CD14-positive monocyte (primary cell): ENCODE measurements at regions not wholly inside any gene's neighbourhood (a gene's known extent, or its start where the extent isn't known, plus 50 kb on each side); places are given as distances from the start of the nearest gene placed in this dataset.

ENCODE experiments used
- DNase-seq, 3 donors: peaks; one replicate each; pipeline ENCODE4 v3.0.0-alpha.2; 2011 to 2022
- H2AFZ ChIP-seq: 2 replicates; pipeline ENCODE4 v1.6.0; 2012; ENCODE audit warnings: mild to moderate bottlenecking, low read depth, low read length, inconsistent platforms; ENCODE audit not compliant: insufficient read depth, poor library complexity, severe bottlenecking
- H3K27ac ChIP-seq, 2 donors: 1 replicate in 1 of 2; 2 replicates in 1 of 2; pipeline ENCODE4 v1.5.1; 2012 to 2013; ENCODE audit warnings: low read length in 2 of 2, control low read depth in 1 of 2, inconsistent platforms in 1 of 2, low read depth in 1 of 2, mild to moderate bottlenecking in 1 of 2
- H3K27me3 ChIP-seq, 2 donors: one replicate each; pipeline versions ENCODE4 v1.6.0 to v1.6.1; 2011 to 2013; ENCODE audit warnings: low read length in 2 of 2; ENCODE audit not compliant: control insufficient read depth in 2 of 2, insufficient read depth in 2 of 2
- H3K36me3 ChIP-seq, 2 donors: replicated peaks in 1 of 2; 1 replicate in 1 of 2; 2 replicates in 1 of 2; pipeline versions ENCODE4 v1.5.1 to v1.6.1; 2012 to 2013; ENCODE audit warnings: low read length in 2 of 2, control low read depth in 1 of 2, inconsistent platforms in 1 of 2, mild to moderate bottlenecking in 1 of 2; ENCODE audit not compliant: insufficient read depth in 2 of 2, control insufficient read depth in 1 of 2
- H3K4me1 ChIP-seq, 2 donors: 1 replicate in 1 of 2; 2 replicates in 1 of 2; pipeline versions ENCODE4 v1.5.1 to v1.6.1; 2012 to 2013; ENCODE audit warnings: low read length in 2 of 2, control low read depth in 1 of 2, inconsistent platforms in 1 of 2, mild to moderate bottlenecking in 1 of 2, moderate library complexity in 1 of 2; ENCODE audit not compliant: insufficient read depth in 2 of 2, control insufficient read depth in 1 of 2
- H3K4me2 ChIP-seq: replicated peaks from 2 replicates; pipeline ENCODE3; 2012; ENCODE audit warnings: low read length, moderate library complexity, mild to moderate bottlenecking; ENCODE audit not compliant: poor library complexity, severe bottlenecking; ENCODE audit errors: extremely low read depth
- H3K4me3 ChIP-seq, 3 experiments: fragments of 200-600 bp in 1 of 3; sonication (generic) in 1 of 3; replicated peaks in 1 of 3; 1 replicate in 2 of 3; 2 replicates in 1 of 3; pipeline ENCODE4 v1.5.1; 2011 to 2013; ENCODE audit warnings: low read length in 3 of 3, mild to moderate bottlenecking in 3 of 3, control low read depth in 2 of 3, low read depth in 2 of 3, inconsistent platforms in 1 of 3, moderate library complexity in 1 of 3
- H3K79me2 ChIP-seq: 2 replicates; pipeline ENCODE4 v1.6.0; 2012; ENCODE audit warnings: mild to moderate bottlenecking, control low read depth, inconsistent platforms, low read length, moderate library complexity; ENCODE audit not compliant: insufficient read depth
- H3K9ac ChIP-seq: 2 replicates; pipeline ENCODE4 v1.6.0; 2017; ENCODE audit warnings: low read length, mild to moderate bottlenecking; ENCODE audit not compliant: insufficient read depth, poor library complexity, severe bottlenecking
- H3K9me3 ChIP-seq, 2 donors: replicated peaks in 1 of 2; 1 replicate in 1 of 2; 2 replicates in 1 of 2; pipeline versions ENCODE4 v1.5.1 to v1.6.1; 2012 to 2013; ENCODE audit warnings: low read length in 2 of 2, control low read depth in 1 of 2; ENCODE audit not compliant: control insufficient read depth in 1 of 2, insufficient read depth in 1 of 2
- H4K20me1 ChIP-seq: 2 replicates; pipeline ENCODE4 v1.6.0; 2012; ENCODE audit warnings: mild to moderate bottlenecking, low read length, control low read depth, moderate library complexity; ENCODE audit not compliant: insufficient read depth
- H3K27ac Mint-ChIP-seq, 7 donors: one replicate each; pipeline ENCODE4 v1.8.0; 2020; ENCODE audit warnings: mild to moderate bottlenecking in 7 of 7, mixed read lengths in 7 of 7, moderate library complexity in 6 of 7, inconsistent platforms in 2 of 7
- H3K27me3 Mint-ChIP-seq, 3 donors: one replicate each; pipeline ENCODE4 v1.8.0; 2021 to 2022; ENCODE audit warnings: low read depth in 3 of 3, mild to moderate bottlenecking in 3 of 3, mixed read lengths in 3 of 3, moderate library complexity in 3 of 3, inconsistent platforms in 1 of 3
- H3K36me3 Mint-ChIP-seq, 2 donors: one replicate each; pipeline ENCODE4 v1.8.0; 2020; ENCODE audit warnings: mixed read lengths in 2 of 2, inconsistent platforms in 1 of 2, mild to moderate bottlenecking in 1 of 2
- H3K4me1 Mint-ChIP-seq: one replicate; pipeline ENCODE4 v1.8.0; 2020; ENCODE audit warnings: mild to moderate bottlenecking, mixed read lengths
- H3K4me3 Mint-ChIP-seq, 2 donors: one replicate each; pipeline ENCODE4 v1.8.0; 2020; ENCODE audit warnings: mild to moderate bottlenecking in 2 of 2, mixed read lengths in 2 of 2, moderate library complexity in 1 of 2
- H3K9me3 Mint-ChIP-seq, 7 donors: one replicate each; pipeline ENCODE4 v1.8.0; 2020 to 2022; ENCODE audit warnings: mixed read lengths in 7 of 7, mild to moderate bottlenecking in 6 of 7, moderate library complexity in 6 of 7, inconsistent platforms in 2 of 7
- CTCF ChIP-seq: fragments of 200-600 bp; IDR thresholded peaks from one replicate; pipeline ENCODE4 v1.8.0; 2022; ENCODE audit warnings: antibody characterized with exemption, mild to moderate bottlenecking
- WGBS: methylation state at CpG from one replicate; pipeline ENCODE4 v1.1.5; 2013; ENCODE audit warnings: missing lambda C conversion rate; ENCODE audit not compliant: insufficient coverage; 5-methylcytosine and 5-hydroxymethylcytosine counted together
- intact Hi-C, 2 donors: fragments of 100-400 bp; cut with micrococcal nuclease; formaldehyde crosslinking; loops; one replicate each; pipeline versions ENCODE4 v1.15.0 to v1.15.1; 2023

- H3K27ac Mint-ChIP-seq: no peak overlapping the region
- WGBS: no CpG with 5 or more reads among the region's 1 CpG
- H3K79me2 ChIP-seq: no peaks in the 10 kb centered on the region
- peaks cover 0 to 2% (median 0%) of the 10 kb centered on the region in 7 donors for H3K9me3 Mint-ChIP-seq
- DNase-seq: no peak
- no peak overlapping the region for H3K9ac ChIP-seq
- H3K4me3 Mint-ChIP-seq: no peak overlapping the region
- H3K27me3 Mint-ChIP-seq: no peaks in the 10 kb centered on the region
- no peak overlapping the region for H3K27ac ChIP-seq
- H3K4me1 ChIP-seq: no peaks in the 10 kb centered on the region
- no peaks in the 10 kb centered on the region for H3K36me3 ChIP-seq
- H3K27me3 ChIP-seq: no peaks in the 10 kb centered on the region
- H3K36me3 Mint-ChIP-seq: no peaks in the 10 kb centered on the region
- H3K4me1 Mint-ChIP-seq: no peaks in the 10 kb centered on the region
- H3K9me3 ChIP-seq: no peaks in the 10 kb centered on the region
- H4K20me1 ChIP-seq: no peaks in the 10 kb centered on the region
- H3K4me2 ChIP-seq: no peak overlapping the region
- no peak overlapping the region for H2AFZ ChIP-seq
- no peak for TF ChIP-seq CTCF
- intact Hi-C loops: no loop called here
- H3K4me3 ChIP-seq: no peak overlapping the region
These were observed 221.2 kb upstream of the PABPC4L start for GRCh38 chr4:134422776-134423175.

GRCh38 chr4:134421734-134422133 is 220.1 kb upstream of the PABPC4L start:
- Histone ChIP-seq H2AFZ (no peak overlapping the region), H3K9ac (no peak overlapping the region), H3K4me2 (no peak overlapping the region), H3K36me3 (no peaks in the 10 kb centered on the region), H3K27me3 (no peaks in the 10 kb centered on the region), H3K4me1 (no peaks in the 10 kb centered on the region), H4K20me1 (no peaks in the 10 kb centered on the region), H3K9me3 (no peaks in the 10 kb centered on the region), H3K79me2 (no peaks in the 10 kb centered on the region), H3K4me3 (no peak overlapping the region), H3K27ac (no peak overlapping the region)
- DNase-seq: no peak
- H3K4me3 Mint-ChIP-seq: no peak overlapping the region
- no peak overlapping the region for H3K27ac Mint-ChIP-seq
- H3K9me3 Mint-ChIP-seq: peaks cover 0 to 2% (median 0%) of the 10 kb centered on the region in 7 donors
- no peak for TF ChIP-seq CTCF
- intact Hi-C loops: no loop called here
- no peaks in the 10 kb centered on the region for H3K27me3 Mint-ChIP-seq
- H3K36me3 Mint-ChIP-seq: no peaks in the 10 kb centered on the region
- no peaks in the 10 kb centered on the region for H3K4me1 Mint-ChIP-seq
- WGBS: 100% methylated on average over 1 of the region's 3 CpGs
